Stimulated activated CD4-positive, alpha-beta T cell treated with anti-CD3 and anti-CD28 coated beads, Interleukin-1b, Interleukin-23, amount 100 ng/mL, for 4 hours (primary cell): ENCODE measurements at regions not wholly inside any gene's neighbourhood (a gene's known extent, or its start where the extent isn't known, plus 50 kb on each side); places are given as distances from the start of the nearest gene placed in this dataset.

Experiments used
- DNase-seq, 2 donors: peaks; one replicate each; pipeline ENCODE4 v3.0.0-alpha.2; 2020; ENCODE audit warnings: low read depth in 2 of 2

GRCh38 chrY:15510288-15510687, 986.0 kb downstream of the NLGN4Y start:
- no peak for DNase-seq

DNA sequence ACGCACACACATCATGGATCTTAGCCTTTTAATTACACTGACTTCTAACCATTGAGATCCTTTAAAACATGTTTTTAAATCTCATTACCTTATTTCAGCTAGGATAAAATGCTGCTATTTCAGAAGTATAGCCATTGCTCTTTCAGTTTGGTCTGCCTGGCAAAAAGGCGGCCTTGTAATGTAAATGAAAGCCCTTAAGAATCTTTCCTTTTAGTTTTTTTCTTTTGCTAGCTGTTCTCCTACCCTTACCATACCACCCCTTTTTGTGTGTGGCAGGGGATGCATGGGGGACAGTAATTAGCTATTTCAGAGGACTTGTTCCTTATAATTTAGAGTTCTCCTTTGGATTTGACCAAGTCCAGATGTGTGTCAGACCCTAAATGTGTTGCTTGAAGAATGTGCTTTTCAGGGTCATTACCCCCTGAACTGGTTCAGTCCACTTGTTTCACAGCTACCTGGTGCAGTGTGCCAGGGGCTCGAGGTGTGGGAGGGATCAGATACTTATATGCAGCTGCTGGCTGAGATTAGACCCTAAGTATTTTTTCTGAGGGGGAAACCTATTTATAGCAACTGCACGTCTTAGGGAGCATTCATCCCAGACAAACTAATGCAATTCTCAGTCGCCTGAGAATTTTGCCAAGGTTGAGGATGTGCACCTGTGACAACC, 986.8 kb downstream of the NLGN4Y start:
- DNase-seq = no peak

DNA sequence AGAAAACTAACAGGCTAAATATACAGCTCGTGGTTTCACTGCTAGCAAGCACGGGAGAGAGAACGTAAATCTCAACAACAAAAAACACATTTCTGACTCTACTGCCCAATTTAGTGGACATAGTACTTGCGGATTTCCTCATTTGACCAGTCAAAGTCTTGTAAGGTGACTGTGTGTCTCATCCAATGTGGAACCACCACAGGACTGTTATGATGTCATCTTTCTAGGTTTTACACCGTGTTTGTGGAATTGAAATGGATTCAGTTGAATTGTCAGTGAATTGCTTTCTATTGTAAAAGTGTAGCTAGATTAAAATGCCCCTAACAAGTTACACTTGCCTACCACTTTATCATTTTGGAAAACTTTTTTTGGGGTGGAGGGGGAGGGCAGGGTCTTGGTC, 1010.8 kb downstream of the NLGN4Y start:
- no peak for DNase-seq

DNA sequence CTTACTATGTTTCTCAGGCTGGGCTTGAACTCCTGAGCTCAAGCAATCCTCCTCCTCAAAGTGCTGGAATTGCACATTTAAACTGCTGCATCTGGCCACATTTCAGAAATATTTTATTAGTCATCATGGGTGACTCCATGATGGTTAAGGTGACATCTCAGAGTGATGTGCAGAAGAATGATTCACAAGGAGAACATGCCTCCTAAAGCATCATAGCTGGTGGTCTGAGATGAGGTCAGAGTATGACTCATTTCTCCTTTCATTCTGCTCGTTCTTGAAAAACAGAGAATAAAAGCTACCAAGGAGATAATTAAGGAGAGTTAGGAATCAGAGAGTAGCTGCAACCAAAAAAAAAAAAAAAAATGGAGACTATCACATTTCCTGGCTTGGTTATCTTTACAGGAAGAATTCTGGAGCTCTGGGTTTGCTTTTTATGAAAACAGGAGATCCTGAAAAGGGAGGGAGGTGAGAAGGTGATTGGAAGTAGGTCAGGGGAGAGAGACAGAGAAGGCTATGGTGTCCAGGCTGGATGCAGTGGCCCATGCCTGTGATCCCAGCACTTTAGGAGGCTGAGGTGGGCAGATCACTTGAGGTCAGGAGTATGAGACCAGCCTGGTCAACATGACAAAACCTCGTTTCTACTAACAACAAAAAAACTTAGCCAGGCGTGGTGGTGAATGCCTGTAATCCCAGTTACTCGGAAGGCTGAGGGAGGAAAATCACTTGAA, 1011.6 kb downstream of the NLGN4Y start:
- DNase-seq = no peak

DNA sequence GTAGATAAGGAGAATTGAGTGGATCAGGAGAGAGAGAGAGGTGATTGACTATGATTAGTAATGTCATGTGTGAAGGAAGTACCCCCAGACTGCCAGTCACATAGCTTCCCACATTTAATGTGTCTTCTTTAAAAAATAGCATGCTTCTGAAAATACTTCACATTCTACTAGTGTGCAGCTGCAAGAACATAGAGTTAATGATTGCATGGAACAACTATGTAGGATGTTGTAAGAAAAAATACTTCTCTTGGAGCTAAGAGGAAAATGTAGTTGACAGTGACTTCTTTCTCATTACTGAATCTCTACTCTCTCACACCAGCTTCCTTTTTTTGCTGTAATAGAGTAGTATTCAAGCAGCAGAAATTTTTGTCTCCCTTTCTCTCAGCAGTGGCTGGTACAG, 1016.2 kb downstream of the NLGN4Y start:
- DNase-seq = no peak

DNA sequence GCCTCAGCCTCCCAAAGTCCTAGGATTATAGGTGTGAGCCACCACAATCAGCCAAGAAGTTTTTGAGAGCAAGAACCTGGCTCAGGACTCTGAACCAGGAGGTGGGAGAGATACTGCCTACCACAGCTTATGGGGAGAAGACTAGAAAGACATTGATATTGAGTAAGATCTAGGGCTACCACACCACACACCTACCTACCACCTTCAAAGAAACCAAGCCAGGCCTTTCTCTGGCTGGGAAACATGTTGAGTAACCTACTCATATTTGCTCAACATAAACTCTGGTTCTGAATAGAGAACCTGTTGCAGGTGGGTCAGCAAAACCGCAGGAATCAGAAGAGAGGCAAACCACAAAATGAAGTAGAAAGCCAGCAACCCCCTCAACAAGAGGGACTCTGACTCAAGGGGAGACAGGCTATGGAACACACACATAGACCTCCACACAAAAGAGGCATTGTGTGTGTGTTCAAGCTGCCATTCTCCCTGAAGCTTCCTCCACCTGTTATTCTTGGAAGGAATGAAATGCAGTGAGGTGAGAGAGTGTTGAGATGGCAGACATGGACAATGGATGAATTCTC, 1021.9 kb downstream of the NLGN4Y start:
- no peak for DNase-seq

DNA sequence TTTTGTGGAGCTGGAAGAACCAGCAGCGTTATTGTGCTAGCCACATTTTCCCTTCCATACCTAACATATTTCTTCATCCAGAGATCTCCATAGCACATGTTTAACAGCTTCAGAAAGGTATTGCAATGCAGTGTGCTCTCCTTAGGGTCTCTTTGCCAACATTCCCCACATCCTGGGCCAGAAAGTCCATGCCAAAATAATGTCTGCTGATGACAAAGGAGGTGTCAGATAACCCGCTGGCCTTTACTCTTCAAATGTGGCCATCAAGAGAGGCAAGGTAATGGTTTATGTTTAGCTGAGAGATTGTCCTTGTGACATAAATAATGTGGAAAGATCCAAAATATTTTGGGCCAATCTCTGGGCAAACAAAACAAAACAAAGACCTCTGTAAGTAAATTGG, 1027.7 kb downstream of the NLGN4Y start:
- no peak for DNase-seq

DNA sequence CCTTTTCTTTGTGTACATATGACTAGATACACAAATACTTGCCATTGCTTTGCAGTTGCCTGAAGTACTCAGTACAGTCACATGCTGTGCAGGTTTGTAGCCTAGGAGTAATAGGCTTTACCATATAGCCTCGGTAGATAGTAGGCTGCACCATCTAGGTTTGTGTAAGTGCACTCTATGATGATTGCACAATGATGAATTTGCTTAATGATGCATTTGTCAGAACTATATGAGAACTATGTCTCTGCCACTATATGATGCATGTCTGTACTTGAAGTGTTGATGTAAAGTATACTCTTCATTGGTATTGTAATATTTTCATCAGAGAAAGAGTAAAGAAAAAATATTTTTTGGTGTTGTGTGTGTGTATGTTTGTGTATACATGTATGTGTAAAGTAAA, 1030.7 kb downstream of the NLGN4Y start:
- no peak for DNase-seq

DNA sequence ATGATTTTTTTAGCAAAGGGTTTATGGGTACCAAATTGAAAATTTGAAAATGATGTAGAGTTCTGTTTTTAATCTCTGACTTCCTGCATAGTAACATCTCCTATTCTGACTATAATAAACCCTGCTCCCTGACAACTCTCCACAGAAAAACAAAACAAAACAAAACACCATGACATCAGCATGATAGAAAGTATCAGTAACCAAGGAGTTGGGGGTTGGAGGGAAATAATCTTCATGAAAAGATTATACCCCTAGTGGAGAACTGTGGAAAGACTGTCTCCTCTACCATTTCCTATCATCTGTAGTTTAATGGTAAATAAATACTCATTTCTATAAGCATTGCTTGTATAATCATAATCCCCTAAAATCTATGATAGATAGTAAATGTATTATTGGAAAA, 1034.8 kb downstream of the NLGN4Y start:
- no peak for DNase-seq

- no peak for DNase-seq
These were observed 1036.5 kb downstream of the NLGN4Y start for GRCh38 chrY:15560840-15561239.

GRCh38 chrY:15561501-15562289, 1037.4 kb downstream of the NLGN4Y start:
- no peak for DNase-seq

DNA sequence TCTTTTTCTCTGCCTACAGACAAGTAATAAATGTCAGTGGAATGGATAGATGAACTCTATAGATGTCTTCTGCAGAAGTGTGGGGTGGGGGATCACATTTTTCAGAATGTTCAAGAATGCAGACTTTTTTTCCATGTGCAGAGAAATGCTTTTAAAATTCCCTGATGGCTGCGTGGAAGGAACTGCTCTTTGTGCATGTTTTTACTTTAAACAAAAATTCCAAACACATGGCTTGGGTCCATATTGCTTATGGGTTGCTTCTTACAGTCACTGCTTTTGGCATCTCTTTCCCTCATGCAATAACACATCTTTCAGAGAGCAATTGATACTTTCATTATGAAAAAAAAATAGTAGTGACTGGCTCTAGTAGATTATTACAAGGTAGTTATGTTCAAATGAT, 1053.6 kb downstream of the NLGN4Y start:
- DNase-seq = no peak

GRCh38 chrY:15578761-15579160, 1054.4 kb downstream of the NLGN4Y start:
- DNase-seq = no peak

DNA sequence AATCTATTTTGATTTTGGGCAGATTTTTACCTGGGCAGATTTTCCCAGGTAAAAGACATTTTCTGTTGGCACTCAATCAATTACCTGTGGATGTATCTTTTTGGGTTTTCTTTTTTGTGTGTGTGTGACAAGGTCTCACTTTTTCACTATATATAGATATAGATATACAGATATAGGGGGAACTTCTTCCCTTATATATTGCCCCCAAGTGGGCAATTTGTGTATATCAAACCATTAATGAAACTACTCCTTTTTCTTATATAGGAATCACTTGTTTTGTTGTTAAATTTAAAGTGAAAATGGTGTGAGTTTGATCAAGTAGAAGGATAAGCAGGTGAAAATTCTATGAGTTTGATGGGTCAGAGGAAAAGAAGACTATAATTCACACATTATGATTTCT, 1054.9 kb downstream of the NLGN4Y start:
- no peak for DNase-seq

- DNase-seq = no peak
These were observed 1058.8 kb downstream of the NLGN4Y start for GRCh38 chrY:15583111-15583510.

DNA sequence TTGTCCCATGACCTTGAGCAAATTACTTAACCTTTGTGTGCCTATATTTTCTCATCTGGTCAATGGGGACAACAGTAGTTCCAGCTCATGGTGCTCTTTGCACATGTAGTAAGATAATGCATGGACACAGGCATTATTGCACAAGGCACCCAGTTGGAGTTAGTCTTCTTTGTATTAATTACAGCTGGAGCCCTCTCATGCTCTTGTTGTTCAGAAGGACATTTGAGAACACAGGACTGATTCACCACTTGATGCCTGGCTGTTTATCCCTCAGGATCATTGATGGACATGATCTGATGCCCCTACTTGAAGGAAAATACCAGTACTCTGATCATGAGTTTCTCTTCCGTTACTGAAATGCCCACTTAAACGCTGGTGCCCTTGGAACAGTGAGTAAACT, 1068.6 kb downstream of the NLGN4Y start:
- no peak for DNase-seq

DNA sequence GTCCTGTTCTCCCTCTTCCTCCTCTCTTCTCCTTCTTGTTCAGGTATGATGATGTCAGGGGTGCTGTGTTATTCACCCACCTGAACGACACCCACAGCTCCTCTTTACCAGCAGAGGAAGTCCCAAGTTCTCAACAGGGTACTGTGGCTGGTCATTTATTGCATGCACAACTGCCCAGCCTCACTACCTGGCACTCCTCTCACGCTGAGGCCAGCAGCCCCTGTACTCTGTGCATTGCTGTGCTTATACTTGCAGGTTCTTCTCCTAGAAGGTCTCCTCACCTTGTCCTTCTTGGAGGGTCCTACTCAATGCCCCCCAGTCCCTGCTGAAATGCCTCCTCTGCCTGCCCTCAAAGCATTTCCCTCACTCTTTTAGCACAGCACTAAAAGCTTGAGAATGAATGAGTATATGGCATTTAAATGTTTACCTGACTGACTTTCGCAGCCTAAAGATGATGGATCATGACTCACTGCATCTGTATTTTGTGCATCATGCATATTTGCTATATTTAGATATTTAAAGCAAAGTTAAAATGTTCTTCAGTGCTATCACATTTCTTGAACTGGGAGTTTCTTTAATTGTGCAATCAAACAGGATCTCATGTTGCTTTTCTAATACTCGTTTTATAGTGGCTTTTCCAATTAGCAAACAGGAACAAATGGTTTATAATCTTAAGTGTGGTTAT, 1069.3 kb downstream of the NLGN4Y start:
- no peak for DNase-seq

GRCh38 chrY:15594179-15594578, 1069.8 kb downstream of the NLGN4Y start:
- DNase-seq = no peak

DNA sequence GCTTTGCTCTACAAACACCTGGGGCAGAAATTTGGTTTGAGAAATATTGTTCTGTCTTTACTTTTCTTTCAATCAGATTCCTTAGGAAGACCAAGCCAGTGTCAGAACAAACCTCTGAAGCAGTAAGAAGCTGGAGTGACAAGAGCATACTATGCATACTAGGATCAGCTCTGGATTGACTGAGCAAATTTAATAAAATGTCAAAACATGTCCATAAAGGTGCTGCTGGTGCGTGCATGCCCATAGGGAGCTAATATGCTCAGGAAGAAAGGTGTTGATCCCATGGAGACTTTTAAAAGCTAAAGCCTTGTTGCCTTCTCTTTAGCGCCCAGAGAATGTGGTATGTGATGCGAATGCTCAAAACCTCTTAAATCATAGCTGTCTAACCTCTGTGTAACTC, 1076.2 kb downstream of the NLGN4Y start:
- no peak for DNase-seq

- DNase-seq = no peak
These were observed 1100.0 kb downstream of the NLGN4Y start for GRCh38 chrY:15624370-15624769.

GRCh38 chrY:15624928-15625327, 1100.6 kb downstream of the NLGN4Y start:
- no peak for DNase-seq

DNA sequence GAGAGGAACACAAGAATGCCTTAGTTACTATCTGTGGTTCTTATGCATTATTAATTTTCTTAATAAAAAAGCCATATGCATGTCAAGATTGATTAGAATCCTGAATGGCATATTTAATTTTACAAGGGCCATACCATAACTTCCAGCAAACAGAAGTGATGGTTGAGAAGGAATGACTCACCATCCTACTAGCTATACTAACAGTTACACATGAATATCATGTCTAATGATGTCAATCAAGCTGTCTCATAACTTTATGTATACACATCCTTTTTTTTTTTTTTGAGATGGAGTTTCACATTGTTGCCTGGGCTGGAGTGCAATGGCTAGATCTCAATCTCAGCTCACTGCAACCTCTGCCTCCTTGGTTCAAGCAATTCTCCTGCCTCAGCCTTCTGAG, 1123.9 kb downstream of the NLGN4Y start:
- DNase-seq = no peak
